Globus pallidus (tissue), 1 donor: ENCODE measurements at regions not wholly inside any gene's neighbourhood (a gene's known extent, or its start where the extent isn't known, plus 50 kb on each side); places are given as distances from the start of the nearest gene placed in this dataset.

Source experiments
- DNase-seq: peaks from one replicate; pipeline ENCODE4 v3.0.0-alpha.2; 2015; ENCODE audit warnings: low spot score

DNA sequence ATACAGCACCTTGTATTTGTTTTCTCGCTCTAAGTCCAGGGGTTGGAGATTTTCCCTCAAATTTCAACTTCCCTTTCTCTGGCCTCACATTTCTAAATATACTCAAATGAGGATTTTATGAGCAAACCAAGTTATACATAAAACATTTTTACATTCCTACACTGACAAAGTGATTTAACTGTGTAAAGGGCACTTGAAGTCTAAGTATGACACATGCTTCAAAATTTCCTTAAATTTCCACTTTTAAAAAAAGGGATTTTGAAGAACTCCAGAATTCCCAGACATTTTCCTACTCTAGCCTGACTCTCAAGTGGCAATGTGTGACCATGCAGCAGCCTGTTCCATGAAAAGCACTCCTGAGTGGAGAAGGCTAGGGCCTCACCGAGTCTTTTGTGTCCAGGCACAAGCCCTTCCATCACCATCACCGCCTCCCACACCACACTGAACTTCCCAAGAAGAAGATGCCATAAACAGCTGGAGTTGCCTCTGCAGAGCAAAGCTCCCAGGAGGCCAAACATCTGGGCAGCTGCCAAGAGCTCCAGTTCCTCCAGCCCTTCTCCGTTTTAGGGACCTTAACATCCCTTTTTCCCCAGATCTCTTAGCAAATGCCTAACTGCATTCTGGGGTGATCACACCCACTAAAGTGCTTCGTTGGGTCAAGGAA is 68.9 kb downstream of the NCR2 start:
- no peak for DNase-seq

DNA sequence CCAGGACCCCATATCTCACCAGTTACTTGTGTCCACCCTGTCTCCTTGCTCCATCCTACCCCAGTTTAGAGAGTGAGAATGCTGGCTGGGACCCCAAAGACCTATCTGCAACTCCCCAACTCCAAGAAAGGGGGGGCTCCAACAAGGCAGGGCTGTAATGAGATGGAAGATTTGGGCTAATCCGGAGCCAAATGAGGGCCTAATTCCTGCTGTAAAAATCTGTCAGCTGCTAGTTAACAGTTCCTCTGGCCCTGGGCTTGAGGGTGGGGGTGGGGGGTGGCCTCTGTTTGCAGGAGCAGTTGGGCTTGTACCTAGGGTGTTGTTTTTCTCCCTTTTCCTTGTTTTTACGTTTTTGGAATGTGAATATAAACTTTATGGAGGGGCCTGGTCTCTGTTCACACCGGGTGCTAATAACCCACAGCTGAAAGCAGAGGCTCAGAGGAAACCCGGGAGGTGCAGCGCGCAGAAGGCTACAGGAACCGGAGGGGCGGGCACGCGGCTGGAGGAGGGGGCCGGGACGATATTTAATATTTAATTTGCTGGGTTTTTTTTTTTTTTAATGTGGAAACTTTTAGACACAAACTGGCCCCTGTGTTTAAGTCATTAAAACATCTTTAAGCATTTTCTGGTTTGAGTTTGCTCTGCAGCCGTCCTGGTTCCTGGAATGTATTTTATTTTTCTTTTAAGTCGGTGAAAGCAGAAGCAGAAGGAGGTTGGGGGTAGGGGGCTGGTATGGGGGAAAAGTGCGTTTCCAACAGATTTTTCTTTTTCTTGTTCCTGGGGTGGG is 70.7 kb downstream of the NCR2 start:
- no peak for DNase-seq

DNA sequence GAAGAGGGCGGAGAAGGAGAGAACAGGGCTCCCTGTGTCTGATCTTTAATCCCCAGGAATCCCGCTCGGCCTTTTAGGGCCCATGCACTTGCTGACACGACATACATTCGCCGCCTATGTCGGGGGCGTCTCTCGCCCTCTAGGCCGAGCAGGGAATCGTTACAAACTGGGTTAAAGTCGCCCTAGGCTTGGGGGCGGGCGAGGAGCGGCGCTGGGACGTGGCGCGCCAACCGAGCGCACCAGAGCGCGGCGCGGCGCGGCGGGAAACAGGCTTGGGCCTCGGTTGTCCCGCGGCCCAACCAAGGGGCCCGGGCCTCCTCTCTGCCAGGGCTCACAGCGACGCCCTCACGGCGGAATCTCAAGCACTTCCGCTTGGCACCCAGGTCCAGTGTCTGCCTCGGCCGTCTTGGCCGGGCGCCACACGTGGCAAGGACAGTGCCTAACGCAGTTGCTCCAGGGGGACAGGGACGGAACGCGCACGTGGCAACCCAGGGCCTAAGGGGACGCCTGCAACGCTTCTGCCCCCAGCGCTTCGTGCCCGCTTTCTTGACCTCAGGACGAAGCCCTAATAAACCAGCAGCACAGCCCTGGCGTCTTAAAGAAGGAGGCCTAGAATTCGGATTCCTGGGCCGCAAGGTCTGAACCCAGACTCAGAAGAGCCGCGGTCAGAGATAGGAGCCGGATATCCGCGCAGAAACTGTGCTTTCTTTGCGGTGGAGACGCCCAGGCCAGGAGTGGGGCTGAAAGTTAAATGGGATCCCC is 71.5 kb downstream of the NCR2 start:
- no peak for DNase-seq

DNA sequence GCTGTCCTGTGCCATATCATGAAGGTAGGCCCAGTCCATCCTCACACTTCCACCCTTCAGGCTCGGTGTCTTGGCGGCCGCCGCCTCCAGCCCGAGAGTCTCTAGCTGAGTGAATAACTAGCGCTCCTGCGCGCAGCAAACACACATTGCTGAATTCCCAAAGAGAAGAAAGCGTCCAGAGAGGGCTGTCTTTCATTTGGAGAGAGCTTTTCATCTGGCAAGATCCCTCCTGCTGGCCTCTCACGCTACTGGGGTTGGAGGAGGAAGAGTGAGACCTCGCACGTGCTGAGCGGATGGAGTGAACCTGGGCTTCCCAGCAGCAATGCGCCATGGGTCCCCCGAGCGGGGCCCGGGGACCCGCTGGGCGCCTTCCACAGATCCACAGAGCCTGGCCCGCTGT is 73.2 kb downstream of the NCR2 start:
- no peak for DNase-seq

DNA sequence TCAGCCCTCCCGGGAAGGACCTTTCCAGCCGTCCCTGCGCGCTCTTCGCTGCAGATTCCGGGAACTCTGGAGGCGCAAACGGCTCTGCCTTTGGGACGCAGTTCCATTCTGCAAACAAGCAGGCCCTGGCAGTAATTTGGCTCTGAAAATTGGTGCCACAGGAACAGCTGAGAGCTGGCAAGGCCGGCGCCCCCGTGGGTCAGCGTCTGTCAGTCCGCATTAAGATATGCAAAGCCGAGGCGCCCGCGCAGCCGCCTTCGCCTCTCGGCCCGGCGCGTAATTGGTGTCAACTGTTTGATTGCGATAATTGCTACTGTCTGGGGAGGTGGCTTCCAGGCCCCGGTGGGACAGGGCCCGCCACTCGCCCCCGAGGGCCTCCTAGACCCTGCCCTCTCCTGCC is 73.6 kb downstream of the NCR2 start:
- no peak for DNase-seq

DNA sequence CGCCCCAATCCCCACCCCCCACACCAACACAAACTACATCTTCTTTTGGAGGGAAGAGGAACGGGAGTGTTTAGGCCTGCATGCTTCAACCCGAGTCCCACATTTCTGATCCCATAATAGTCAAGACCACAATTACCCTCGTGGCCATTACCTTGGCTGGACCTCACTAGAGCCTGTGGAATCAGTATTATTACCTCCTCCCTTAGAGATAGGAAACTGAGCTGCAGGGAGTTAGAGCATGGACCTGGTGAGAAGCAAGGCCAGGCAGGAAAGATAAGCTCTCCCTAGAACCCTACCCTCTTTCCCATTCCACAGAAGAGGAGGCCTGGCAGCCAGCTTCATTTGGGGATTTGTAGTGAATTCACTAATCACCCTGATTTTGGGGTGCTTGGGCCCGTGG is 74.1 kb downstream of the NCR2 start:
- no peak for DNase-seq

DNA sequence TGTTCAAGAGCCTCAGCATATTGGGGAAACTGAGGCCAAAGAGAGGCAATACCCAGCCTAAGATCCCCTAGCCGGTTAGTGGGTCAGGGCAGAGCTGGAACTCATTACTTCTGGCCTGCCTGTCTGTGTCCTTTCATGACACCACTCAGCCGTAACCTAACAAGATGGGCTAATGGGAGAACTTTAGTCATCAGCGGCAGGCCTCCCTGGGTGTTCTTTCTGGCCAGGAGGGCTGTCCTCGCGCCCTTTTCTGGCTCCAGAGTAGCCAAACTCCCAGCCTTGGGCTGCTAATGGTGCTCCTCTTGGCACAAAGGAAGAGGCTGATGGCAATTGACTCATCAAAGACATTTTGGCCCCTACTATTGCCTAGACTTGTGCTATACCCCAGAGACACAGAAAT is 76.6 kb downstream of the NCR2 start:
- DNase-seq: no peak

DNA sequence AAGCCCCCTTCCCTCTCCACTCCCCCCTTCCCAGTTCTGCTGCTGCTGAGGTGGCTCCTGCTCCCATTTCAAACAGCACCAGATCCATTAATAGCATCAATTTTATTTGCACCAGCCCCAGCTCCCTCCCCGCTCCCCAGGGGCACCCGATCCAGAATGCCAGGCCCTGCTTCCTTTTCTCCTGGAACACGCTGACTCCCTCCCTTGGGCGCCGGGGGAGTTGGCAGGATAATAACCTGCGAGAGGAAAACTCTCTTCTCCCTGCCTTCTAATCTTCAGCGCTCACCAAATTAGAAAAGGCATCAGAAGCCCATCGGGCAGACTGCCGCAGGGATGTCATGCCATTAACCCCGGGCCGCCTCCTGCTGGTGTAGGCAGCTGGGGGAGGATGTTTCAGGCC is 77.8 kb downstream of the NCR2 start:
- no peak for DNase-seq

DNA sequence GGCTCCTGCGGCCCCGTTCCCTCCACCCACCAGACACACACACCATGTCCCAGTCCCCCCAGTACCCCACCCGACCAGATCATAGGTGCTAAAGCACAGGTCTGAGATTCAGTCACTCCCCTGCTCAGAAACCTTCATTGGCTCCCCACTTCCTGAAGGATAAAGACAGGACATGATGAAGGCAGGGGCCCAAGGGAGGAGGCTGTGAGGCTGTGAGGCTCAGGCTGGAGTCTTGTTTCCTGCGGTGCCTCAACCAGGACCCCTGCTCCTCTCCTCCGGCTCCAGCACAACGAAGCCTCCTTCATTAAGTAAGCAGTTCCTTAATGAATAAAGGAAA is 81.1 kb downstream of the NCR2 start:
- no peak for DNase-seq

DNA sequence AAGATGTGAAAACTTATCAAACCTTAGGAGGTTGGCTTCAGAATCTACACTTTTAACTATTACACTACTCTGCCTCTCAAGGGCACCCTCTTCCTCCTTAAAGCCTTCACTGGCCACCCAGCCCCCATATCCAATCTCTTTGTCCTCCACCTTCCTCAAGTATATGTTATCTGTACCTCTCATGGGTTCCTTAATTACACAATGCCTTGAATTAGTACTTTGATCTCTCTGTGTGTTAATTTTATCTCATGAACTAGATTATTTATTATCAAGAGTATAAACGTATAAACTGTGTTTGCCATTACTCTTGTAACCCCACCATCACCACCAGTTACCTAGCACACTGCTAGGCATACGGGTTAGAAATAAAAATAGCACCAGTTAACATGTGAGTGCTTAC is 83.3 kb downstream of the NCR2 start:
- DNase-seq: no peak

DNA sequence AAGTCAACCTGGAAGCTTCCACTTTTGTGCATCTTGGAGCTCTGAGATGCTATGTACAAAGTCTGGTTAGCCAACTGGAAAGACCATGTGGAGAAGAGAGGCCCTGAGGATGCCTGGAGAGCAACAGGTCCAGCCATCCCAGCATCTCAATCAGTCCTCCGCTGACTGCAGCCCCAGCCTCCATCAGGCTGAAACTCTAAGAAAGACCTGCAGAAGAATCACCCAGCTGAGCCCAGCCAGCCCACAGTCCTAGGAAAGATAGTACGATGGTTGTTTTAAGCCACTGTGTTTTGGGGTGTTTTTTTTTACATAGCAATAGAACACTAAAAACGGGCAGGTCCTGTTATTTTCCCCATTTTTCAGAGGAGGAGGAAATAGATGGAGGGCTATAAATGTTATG is 84.0 kb downstream of the NCR2 start:
- no peak for DNase-seq

DNA sequence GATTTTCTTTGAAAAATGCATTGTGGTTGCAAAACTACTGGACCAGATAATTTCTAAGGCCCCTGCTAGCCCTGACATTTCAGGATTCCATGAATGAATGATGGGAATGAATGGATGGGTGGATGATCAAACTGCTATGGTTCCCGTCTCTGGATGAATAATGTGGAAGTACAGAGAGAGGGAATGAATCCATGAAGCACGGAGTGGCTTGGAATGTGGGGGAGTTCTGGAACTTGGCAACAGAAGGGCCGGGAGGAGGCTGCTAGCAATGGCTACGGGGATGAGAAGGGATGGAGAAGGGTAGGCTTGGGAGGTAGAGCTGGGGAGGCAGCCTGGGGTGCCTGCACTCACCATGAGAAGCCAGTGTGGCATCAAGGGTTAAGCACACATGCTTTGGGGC is 84.8 kb downstream of the NCR2 start:
- DNase-seq: no peak

DNA sequence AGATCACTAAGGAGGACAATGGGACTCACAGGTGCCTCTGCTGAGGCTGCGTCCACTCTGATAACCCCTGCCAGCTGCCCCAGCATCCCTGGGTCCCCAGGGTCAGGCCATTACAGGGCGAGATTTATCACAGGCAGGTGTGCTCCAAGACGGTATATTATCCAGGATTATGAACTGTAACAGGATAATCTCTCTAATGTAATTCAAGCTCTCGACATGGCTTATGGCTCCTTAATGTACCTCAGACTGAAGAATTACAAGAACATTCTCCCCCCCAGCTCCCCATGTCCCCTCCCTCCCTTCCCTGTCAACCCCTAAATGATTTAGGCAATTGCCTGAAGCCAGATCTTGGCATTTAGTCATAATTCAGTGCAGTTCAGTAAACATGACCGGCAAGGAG is 86.8 kb downstream of the NCR2 start:
- DNase-seq: no peak

DNA sequence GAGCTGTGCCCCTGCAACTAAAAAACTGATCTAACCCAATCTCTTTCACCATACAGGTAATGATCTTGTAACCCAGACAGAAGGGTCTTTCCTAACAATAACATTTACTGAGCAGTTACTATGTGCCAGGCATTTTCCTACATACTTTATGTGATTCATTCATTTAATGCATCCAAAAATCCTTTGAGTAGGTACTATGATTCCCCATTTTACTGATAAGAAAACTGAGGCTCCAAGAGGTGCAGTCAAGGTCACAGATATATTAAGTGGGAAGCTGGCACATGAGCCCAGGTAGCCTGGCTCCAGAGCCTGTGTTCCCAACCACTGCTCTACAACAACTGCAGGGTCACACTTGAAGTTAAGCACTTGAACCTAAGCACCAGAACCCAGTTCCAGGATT is 87.6 kb downstream of the NCR2 start:
- DNase-seq: no peak

DNA sequence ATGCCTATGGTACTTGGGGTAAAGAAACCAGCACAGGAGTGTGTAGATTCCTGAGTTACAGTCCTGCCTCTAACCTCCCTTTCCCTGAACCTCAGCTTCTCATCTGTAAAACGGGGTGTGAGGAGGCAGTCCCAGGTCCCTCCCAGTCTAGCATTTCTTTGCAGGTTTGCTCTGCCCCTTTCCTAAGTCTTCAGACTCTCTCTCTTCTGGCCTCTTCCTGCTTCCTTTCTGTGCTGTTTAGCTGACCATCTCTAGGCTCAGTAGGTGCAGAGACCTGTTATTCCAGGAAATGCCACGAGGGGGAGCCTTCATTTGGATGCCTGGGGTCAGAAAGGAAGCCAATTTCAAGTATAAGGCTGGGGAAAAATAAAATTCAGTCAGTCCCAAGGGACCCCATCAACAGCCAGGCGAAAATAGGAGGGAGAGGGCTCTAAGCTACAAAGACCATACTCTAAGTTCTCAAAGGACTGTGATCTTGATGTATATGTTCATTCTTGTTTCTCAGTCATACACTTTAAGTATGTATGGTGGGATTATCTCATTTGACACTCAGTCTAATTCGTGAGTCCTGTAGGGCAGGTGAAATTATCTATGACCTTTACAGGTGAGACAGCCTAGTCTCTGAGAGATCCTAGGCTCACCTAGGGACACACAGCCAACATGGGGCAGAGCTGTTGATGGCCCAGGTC is 89.1 kb downstream of the NCR2 start:
- peak; percentile 79 for DNase-seq

DNA sequence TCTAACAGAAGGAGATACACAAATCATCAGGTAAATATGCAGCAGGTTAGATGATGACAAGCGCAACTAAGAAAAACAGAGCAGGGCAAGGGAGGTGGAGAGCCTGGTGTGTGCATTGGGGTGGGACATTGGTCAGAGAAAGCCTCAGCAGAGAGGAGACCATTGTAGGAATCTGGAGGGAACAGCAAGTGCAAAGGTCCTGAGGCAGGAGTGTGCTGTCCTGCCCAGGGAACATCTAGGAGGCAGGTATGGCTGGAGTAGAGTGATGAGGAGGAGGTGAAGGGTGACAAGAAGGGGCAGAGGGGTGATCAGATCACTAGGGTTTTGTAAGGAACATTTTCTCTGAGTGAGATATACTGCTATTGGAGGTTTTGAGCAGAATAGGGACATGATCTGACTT is 90.1 kb downstream of the NCR2 start:
- DNase-seq: no peak

DNA sequence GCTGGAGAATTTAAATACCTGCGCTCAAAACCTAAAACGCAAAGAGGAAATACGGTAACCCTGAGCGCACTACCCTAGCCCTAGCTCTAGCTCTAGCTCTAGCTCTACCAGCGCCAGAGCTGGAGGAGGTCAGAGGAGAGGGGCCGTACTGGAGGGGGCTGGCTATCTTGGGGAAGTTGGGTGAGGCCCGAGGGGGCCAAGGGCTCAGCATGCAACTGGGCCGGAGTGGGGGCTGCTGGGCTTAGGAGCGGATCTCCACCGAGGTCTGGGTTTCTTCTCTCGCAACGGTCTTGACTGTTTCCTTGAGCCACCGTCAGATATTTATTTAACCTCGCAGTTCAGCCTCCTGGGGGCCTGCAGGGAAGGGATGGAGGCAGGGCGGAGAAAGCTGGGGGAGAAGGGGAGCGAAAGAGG is 91.0 kb downstream of the NCR2 start:
- no peak for DNase-seq

DNA sequence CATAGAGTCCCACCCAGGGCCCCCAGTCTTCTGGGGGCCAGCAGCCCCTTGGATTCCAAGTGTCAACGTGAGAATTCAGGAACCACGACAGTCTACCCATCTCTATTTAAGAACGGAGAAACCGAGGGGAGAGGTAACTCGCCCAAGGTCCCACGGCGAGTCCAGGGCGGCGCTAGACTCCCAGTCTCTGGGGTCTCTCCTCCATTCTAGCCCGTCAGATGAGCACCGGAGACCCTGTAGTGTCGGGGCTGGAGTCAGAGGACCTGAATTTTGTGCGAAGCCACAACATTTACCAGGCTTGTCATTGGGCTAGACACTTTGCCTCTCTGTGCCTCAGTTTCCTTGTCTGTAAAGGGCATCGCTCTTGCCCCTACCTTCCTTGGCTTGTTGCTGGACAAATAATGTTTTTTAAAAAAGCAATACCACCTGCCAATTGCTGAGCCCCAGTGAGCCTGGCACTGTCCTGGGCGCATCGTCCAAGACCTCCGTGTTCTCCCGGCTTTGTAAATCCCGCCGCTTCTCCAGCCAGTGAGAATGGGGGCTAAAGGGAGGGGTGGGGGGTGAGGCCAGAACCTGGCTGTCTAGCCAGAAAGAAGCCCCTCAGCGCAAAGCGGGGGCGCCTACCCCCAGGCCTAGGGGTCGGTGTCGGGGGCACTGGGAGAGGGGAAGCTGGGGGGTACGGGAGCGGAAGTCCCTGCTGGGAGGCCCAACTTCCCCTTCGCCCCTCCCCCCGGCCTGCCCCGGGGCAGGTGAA is 91.7 kb downstream of the NCR2 start:
- DNase-seq: no peak

DNA sequence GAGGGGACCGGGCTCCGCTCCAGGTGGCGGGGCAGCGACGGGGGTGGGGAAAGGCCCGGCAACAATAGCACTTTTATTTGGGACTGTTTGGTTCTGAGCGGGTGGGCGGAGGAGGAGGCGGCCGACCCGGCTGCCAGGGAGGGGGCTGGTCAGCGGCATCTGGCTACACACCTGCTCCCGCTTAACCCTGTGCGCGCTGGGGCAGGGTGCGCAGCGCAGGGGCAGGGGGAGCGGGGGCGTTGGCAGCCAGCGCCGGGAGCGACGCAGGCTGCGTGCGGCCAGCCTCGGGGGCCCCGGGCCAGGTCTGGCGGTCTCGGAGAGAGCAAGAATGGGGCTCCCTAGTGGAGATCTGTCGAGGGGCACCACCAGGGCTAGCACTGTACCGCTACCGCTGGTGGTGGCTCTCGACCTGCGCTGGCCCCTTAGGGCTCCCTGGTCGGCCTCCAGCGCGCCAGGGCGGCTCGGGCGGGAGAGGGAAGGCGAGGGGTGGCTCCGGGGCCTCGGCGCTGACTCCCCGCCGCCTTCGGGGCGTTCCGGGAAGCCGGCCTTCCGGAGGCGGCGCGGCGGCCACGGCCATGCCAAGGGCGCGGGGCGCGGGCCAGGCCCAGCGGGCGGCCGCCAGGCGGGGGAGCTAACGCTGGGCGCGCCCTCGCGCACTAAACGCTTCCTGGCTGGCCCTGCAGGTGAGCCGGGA is 92.4 kb downstream of the NCR2 start:
- peak; percentile 50 for DNase-seq

DNA sequence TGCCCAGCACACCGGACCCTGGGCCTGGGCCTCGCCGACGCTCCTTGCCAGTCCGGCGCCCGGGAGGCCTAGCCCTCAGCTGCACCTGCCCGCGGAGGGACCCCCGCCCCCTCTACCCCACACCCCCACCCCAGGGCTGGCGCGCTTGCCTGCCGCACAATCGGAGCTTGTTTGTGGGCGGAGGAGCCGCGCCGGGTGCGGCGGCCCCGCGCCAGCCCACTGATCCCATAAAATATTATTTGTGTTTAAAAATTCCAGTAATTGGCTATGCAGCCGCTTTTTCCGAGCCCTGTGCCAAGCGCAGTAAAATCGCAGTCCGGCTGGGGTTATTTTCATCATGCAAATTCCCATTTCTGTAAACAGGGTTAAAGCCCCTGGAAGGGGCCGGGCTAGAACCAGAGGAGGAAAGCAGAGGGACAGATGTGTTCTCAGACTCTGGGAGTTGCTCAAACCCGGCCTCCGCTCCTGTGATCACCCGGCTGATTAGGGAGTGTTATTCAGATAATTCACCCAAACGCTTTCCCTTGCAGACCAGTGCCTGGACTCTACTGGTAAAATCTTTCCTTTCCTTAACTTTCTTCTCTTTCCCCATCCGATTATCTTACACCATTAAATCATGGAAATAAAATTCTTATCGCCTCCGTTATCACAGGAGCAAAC is 93.1 kb downstream of the NCR2 start:
- DNase-seq: peak; percentile 49

DNA sequence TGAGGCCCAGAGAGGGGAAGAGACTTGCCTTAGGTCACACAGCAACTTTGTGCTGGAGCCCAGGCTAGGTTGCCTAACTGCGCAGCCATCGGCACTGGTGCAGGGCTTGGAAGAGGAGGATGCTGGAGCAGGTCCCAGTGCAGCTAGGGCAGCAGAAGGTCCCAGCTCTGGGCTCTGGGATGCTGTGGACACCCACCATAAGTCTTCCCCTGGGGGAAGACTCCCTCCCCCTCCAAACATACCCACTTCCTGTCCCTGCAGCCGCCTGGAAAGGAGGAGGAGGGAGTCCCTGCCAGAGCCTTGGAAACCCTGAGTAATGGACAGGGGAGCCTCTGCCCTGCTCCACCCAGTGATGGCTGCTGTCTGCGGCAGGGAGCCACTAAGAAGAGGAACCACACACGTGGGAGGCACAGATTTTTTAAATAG is 93.6 kb downstream of the NCR2 start:
- no peak for DNase-seq
